Natural killer cell (primary cell): ENCODE measurements at regions not wholly inside any gene's neighbourhood (a gene's known extent, or its start where the extent isn't known, plus 50 kb on each side); places are given as distances from the start of the nearest gene placed in this dataset.

Experiments
- ATAC-seq, 3 donors: fragments of 150-1000 bp in 2 of 3; fragments of 200-7000 bp in 1 of 3; cut with Tn5 transposase; 1 replicate in 1 of 3; 2 replicates in 2 of 3; pipeline ENCODE4 v1.10.0; 2021; ENCODE audit warnings: mild to moderate bottlenecking in 2 of 3, moderate library complexity in 2 of 3
- DNase-seq, 2 donors: peaks; one replicate each; pipeline versions ENCODE4 v3.0.0 to v3.0.0-alpha.2; 2013 to 2021; ENCODE audit warnings: mixed read lengths in 1 of 2
- H3K27ac ChIP-seq: one replicate; pipeline ENCODE4 v1.5.1; 2013; ENCODE audit warnings: mild to moderate bottlenecking, low read length
- H3K27me3 ChIP-seq: one replicate; pipeline ENCODE4 v1.6.1; 2013; ENCODE audit warnings: low read length; ENCODE audit not compliant: control insufficient read depth, insufficient read depth
- H3K36me3 ChIP-seq: one replicate; pipeline ENCODE4 v1.6.1; 2013; ENCODE audit warnings: low read length; ENCODE audit not compliant: control insufficient read depth, insufficient read depth
- H3K4me1 ChIP-seq: one replicate; pipeline ENCODE4 v1.6.1; 2013; ENCODE audit warnings: low read length; ENCODE audit not compliant: control insufficient read depth, insufficient read depth
- H3K4me3 ChIP-seq: one replicate; pipeline ENCODE4 v1.5.1; 2013; ENCODE audit warnings: low read length
- H3K9me3 ChIP-seq: one replicate; pipeline ENCODE4 v1.6.1; 2013; ENCODE audit warnings: low read length; ENCODE audit not compliant: control insufficient read depth, insufficient read depth
- H3K27ac Mint-ChIP-seq, 2 donors: one replicate each; pipeline ENCODE4 v1.8.0; 2022; ENCODE audit warnings: mild to moderate bottlenecking in 2 of 2, mixed read lengths in 2 of 2, moderate library complexity in 1 of 2
- H3K27me3 Mint-ChIP-seq, 2 donors: one replicate each; pipeline ENCODE4 v1.8.0; 2022; ENCODE audit warnings: low read depth in 2 of 2, mixed read lengths in 2 of 2
- H3K36me3 Mint-ChIP-seq: one replicate; pipeline ENCODE4 v1.8.0; 2022; ENCODE audit warnings: mixed read lengths
- H3K4me1 Mint-ChIP-seq, 2 donors: one replicate each; pipeline ENCODE4 v1.8.0; 2022; ENCODE audit warnings: mixed read lengths in 2 of 2
- H3K4me3 Mint-ChIP-seq: one replicate; pipeline ENCODE4 v1.8.0; 2022; ENCODE audit warnings: mild to moderate bottlenecking, moderate library complexity, mixed read lengths
- H3K9me3 Mint-ChIP-seq, 2 donors: one replicate each; pipeline ENCODE4 v1.8.0; 2022; ENCODE audit warnings: mixed read lengths in 2 of 2
- CTCF ChIP-seq: fragments of 200-600 bp; IDR thresholded peaks from one replicate; pipeline ENCODE4 v1.8.0; 2022; ENCODE audit warnings: antibody characterized with exemption
- WGBS: methylation state at CpG from one replicate; pipeline ENCODE4 v1.1.7; 2013; ENCODE audit warnings: missing lambda C conversion rate; ENCODE audit not compliant: insufficient coverage; 5-methylcytosine and 5-hydroxymethylcytosine counted together
- intact Hi-C: fragments of 100-400 bp; cut with micrococcal nuclease; formaldehyde crosslinking; loops from one replicate; pipeline ENCODE4 v1.14.2; 2022

- WGBS: 91% methylated on average over 7 of the region's 7 CpGs
- Mint-ChIP-seq H3K36me3 (no peaks in the 10 kb centered on the region), H3K27ac (no peak overlapping the region), H3K9me3 (no peaks in the 10 kb centered on the region), H3K27me3 (peaks cover 6 to 15% of the 10 kb centered on the region in 2 donors), H3K4me1 (no peaks in the 10 kb centered on the region), H3K4me3 (no peak overlapping the region)
- intact Hi-C loops: no loop called here
- no peaks in the 10 kb centered on the region for H3K27me3 ChIP-seq
- H3K4me3 ChIP-seq: no peak overlapping the region
- ATAC-seq: no peak
- no peaks in the 10 kb centered on the region for H3K36me3 ChIP-seq
- no peaks in the 10 kb centered on the region for H3K9me3 ChIP-seq
- no peak overlapping the region for H3K27ac ChIP-seq
- DNase-seq: no peak
- H3K4me1 ChIP-seq: no peaks in the 10 kb centered on the region
- TF ChIP-seq CTCF: no peak
Observed at GRCh38 chr18:45237343-45238098, 377.8 kb upstream of the SLC14A2 start.

- no peaks in the 10 kb centered on the region for H3K9me3 Mint-ChIP-seq
- peaks cover 6 to 15% of the 10 kb centered on the region in 2 donors for H3K27me3 Mint-ChIP-seq
- H3K27ac Mint-ChIP-seq: no peak overlapping the region
- Histone ChIP-seq H3K27me3 (no peaks in the 10 kb centered on the region), H3K36me3 (no peaks in the 10 kb centered on the region), H3K27ac (no peak overlapping the region), H3K9me3 (no peaks in the 10 kb centered on the region), H3K4me1 (no peaks in the 10 kb centered on the region), H3K4me3 (no peak overlapping the region)
- intact Hi-C loops: no loop called here
- ATAC-seq: no peak
- 65% methylated on average over 3 of the region's 3 CpGs for WGBS
- DNase-seq: no peak
- no peak for TF ChIP-seq CTCF
- H3K4me3 Mint-ChIP-seq: no peak overlapping the region
- H3K4me1 Mint-ChIP-seq: no peaks in the 10 kb centered on the region
- no peaks in the 10 kb centered on the region for H3K36me3 Mint-ChIP-seq
Observed at GRCh38 chr18:45241271-45241670, 374.0 kb upstream of the SLC14A2 start.

- DNase-seq (no peak), ATAC-seq (no peak)
- 90% methylated on average over 8 of the region's 8 CpGs for WGBS
- TF ChIP-seq CTCF: no peak
- H3K4me1 ChIP-seq: no peaks in the 10 kb centered on the region
- no peak overlapping the region for H3K4me3 ChIP-seq
- H3K36me3 ChIP-seq: no peaks in the 10 kb centered on the region
- no peaks in the 10 kb centered on the region for H3K27me3 ChIP-seq
- Mint-ChIP-seq H3K4me1 (no peaks in the 10 kb centered on the region), H3K9me3 (no peaks in the 10 kb centered on the region), H3K27ac (no peak overlapping the region), H3K27me3 (peaks cover 6 to 15% of the 10 kb centered on the region in 2 donors), H3K36me3 (no peaks in the 10 kb centered on the region), H3K4me3 (no peak overlapping the region)
- no peak overlapping the region for H3K27ac ChIP-seq
- no peaks in the 10 kb centered on the region for H3K9me3 ChIP-seq
- intact Hi-C loops: no loop called here
Observed at GRCh38 chr18:45241982-45242565, 373.2 kb upstream of the SLC14A2 start.
